ENCODE measurements at regions not wholly inside any gene's neighbourhood (a gene's known extent, or its start where the extent isn't known, plus 50 kb on each side); places are given as distances from the start of the nearest gene placed in this dataset.
A peak's percentile ranks its signal among the peaks of the same experiment; 100 is the strongest.
"Not testable (repeated sequence)": the region's sequence is repeated elsewhere in the genome, so short reads cannot be mapped to it uniquely, and the experiment has no call there.

DNA sequence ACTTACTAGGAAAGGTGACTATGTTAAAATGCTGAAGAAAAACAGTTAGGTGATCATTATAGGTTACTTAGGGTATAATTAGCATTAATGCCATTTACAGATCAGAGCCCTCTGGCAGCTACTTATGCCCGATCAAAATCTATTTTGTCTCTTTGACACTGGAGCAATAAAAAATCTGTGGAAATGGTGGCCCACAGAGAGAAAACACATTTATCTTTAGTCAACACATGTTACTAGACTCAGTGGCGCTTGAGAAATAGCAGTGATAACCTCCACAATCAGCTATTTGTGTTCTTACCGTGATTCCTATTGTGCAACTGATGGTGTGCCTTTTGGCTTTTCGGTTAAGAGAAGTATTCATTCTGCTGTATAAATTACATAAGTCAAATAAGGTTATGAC is 1519.6 kb downstream of the PCDH9 start:
- Histone ChIP-seq H3K9me3 (no peaks in the 10 kb centered on the region), H3K36me3 (ENCODE audit: insufficient read depth in 1 of 2, low read depth in 1 of 2) (no peaks in the 10 kb centered on the region), H3K4me1 (no peaks in the 10 kb centered on the region), H3K27ac (no peak overlapping the region), H3K27me3 (ENCODE audit: insufficient read depth in 3 of 3, low read length in 2 of 3) (no peaks in the 10 kb centered on the region), H3K4me3 (no peak overlapping the region)
- 81 to 91% (median 90%) methylated on average over 4 of the region's 4 CpGs for WGBS, 3 donors
- ATAC-seq (no peak), DNase-seq (no peak)
- TF ChIP-seq, protein P1, sequence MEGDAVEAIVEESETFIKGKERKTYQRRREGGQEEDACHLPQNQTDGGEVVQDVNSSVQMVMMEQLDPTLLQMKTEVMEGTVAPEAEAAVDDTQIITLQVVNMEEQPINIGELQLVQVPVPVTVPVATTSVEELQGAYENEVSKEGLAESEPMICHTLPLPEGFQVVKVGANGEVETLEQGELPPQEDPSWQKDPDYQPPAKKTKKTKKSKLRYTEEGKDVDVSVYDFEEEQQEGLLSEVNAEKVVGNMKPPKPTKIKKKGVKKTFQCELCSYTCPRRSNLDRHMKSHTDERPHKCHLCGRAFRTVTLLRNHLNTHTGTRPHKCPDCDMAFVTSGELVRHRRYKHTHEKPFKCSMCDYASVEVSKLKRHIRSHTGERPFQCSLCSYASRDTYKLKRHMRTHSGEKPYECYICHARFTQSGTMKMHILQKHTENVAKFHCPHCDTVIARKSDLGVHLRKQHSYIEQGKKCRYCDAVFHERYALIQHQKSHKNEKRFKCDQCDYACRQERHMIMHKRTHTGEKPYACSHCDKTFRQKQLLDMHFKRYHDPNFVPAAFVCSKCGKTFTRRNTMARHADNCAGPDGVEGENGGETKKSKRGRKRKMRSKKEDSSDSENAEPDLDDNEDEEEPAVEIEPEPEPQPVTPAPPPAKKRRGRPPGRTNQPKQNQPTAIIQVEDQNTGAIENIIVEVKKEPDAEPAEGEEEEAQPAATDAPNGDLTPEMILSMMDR (IDR thresholded peaks at IDR 0.05): no peak
- intact Hi-C loops (cut with DNase I): no loop called here

DNA sequence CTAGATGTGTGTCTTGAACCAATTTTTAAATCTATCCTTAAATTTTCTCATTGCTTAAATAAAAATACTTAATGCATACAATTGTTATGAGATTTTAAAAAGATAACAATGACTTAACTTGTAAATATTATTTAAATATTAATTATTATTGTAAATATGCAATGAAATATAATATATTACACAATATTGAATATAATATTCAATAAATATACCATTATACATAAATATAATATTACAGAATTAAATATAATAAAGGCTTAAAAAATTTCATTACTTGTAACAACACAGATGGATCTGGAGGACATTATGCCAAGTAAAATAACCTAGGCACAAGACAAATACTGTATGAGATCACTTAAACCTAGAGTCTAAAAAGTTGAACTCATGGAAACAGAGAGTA is 1532.3 kb downstream of the PCDH9 start:
- no peak for ATAC-seq
- intact Hi-C loops (cut with DNase I): no loop called here

DNA sequence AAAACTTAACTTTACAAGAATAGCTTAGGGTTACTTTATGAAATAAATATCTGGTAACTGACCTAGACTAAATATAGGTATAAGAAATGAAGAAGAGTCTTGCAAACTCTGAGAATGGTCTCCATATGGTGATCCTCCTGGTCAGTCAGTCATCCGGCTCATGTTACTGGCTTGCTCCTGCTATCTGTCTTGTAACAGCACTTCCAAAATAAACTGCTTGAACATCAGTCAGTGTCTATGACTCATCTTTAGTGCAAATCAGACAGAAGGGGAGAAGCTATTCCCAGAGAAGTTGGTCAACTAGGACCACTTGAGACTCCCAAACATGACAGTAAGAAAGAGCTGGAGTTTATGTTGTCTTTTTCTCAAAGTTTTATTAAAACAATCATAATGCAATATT is 1550.9 kb downstream of the PCDH9 start:
- Histone ChIP-seq H3K4me1 (no peaks in the 10 kb centered on the region), H3K27me3 (ENCODE audit: insufficient read depth in 3 of 3, low read length in 2 of 3) (peaks cover 0 to 2% (median 0%) of the 10 kb centered on the region in 3 donors), H3K36me3 (ENCODE audit: insufficient read depth in 1 of 2, low read depth in 1 of 2) (no peaks in the 10 kb centered on the region), H3K9me3 (no peaks in the 10 kb centered on the region), H3K27ac (no peak overlapping the region), H3K4me3 (no peak overlapping the region)
- peak in 1 of 4 donors; percentile 50 for ATAC-seq
- DNase-seq: no peak
- 81 to 94% (median 83%) methylated on average over 1 of the region's 1 CpG for WGBS, 3 donors
- intact Hi-C loops (cut with DNase I): no loop called here
- TF ChIP-seq, protein P1 (IDR thresholded peaks at IDR 0.05): no peak

More for the DNA sequence above, 1532.3 kb downstream of the PCDH9 start:
- H3K4me1 ChIP-seq: no peaks in the 10 kb centered on the region
- no peaks in the 10 kb centered on the region for H3K9me3 ChIP-seq
- no peaks in the 10 kb centered on the region for H3K36me3 ChIP-seq (ENCODE audit: insufficient read depth in 1 of 2, low read depth in 1 of 2)
- TF ChIP-seq, protein P1 (IDR thresholded peaks at IDR 0.05): no peak
- no peak overlapping the region for H3K4me3 ChIP-seq
- DNase-seq: no peak
- H3K27ac ChIP-seq: no peak overlapping the region
- H3K27me3 ChIP-seq (ENCODE audit: insufficient read depth in 3 of 3, low read length in 2 of 3): no peaks in the 10 kb centered on the region

DNA sequence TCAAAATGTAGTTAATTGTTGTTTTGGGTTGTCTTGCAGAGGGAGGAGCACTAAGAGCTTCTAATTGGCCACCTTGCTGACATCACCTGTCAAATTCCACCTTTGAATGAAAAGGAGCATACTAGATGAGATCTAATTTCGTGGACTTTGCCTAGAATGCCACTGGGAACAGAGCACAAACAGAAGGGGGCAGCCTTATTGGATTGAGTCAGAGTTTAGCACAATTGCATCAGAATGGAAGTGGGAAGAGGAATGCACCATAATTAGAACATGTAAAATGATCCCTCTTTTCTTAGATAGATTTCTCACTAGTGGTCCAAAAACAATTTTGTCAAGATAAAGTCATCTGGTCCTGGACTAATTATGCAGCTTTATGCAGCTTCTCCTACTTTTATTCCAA is 1552.2 kb downstream of the PCDH9 start:
- no peaks in the 10 kb centered on the region for H3K4me1 ChIP-seq
- peaks cover 0 to 2% (median 0%) of the 10 kb centered on the region in 3 donors for H3K27me3 ChIP-seq (ENCODE audit: insufficient read depth in 3 of 3, low read length in 2 of 3)
- no peak overlapping the region for H3K27ac ChIP-seq
- TF ChIP-seq, protein P1 (IDR thresholded peaks at IDR 0.05): no peak
- WGBS, 3 donors: 26 to 27% (median 27%) methylated on average over 1 of the region's 1 CpG
- H3K36me3 ChIP-seq (ENCODE audit: insufficient read depth in 1 of 2, low read depth in 1 of 2): no peaks in the 10 kb centered on the region
- DNase-seq (no peak), ATAC-seq (no peak)
- H3K4me3 ChIP-seq: no peak overlapping the region
- intact Hi-C loops (cut with DNase I): no loop called here
- H3K9me3 ChIP-seq: no peaks in the 10 kb centered on the region

DNA sequence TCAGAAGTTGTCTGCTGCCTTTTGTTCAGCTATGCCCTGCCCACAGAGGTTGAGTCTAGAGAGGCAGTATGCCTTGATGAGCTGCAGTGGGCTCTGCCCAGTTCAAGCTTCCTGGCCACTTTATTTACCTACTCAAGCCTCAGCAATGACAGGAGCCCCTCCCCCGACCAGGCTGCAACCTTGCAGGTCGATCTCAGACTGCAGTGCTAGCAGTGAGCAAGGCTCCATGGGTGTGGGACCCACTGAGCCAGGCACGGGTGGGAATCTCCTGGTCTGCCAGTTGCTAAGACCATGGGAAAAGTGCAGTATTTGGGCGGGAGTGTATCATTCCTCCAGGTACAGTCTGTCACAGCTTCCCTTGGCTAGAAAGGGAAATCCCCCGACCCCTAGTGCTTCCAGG is 1554.8 kb downstream of the PCDH9 start:
- H3K4me1 ChIP-seq; H3K27me3 ChIP-seq (ENCODE audit: insufficient read depth in 3 of 3, low read length in 2 of 3); intact Hi-C loops (cut with DNase I); H3K4me3 ChIP-seq; H3K36me3 ChIP-seq (ENCODE audit: insufficient read depth in 1 of 2, low read depth in 1 of 2); DNase-seq; ATAC-seq; H3K27ac ChIP-seq; H3K9me3 ChIP-seq: not testable (repeated sequence)
- WGBS, 3 donors: 81 to 87% (median 86%) methylated on average over 5 of the region's 5 CpGs

Data from psoas muscle (tissue), 7 donors.